Heart left ventricle (tissue), 16 donors: ENCODE measurements at regions not wholly inside any gene's neighbourhood (a gene's known extent, or its start where the extent isn't known, plus 50 kb on each side); places are given as distances from the start of the nearest gene placed in this dataset.

ENCODE experiments used
- ATAC-seq, 4 donors: fragments of 200-7000 bp; cut with Tn5 transposase; one replicate each; pipeline ENCODE4 v1.9.1; 2020 to 2022; ENCODE audit warnings: moderate library complexity in 4 of 4, mild to moderate bottlenecking in 3 of 4, moderate number of reproducible peaks in 1 of 4
- DNase-seq, 5 donors: peaks; one replicate each; pipeline ENCODE4 v3.0.0-alpha.2; 2020
- H3K27ac ChIP-seq, 12 donors: fragments of 200-600 bp; sonication (generic) in 4 of 12; one replicate each; pipeline versions ENCODE4 v1.5.0 to v1.8.0; 2016 to 2022; ENCODE audit warnings: mild to moderate bottlenecking in 2 of 12
- H3K27me3 ChIP-seq, 9 donors: fragments of 200-600 bp; sonication (generic) in 2 of 9; one replicate each; pipeline versions ENCODE4 v1.5.1 to v1.8.0; 2016 to 2022; ENCODE audit warnings: mild to moderate bottlenecking in 3 of 9
- H3K36me3 ChIP-seq, 9 donors: fragments of 200-600 bp; sonication (generic) in 2 of 9; one replicate each; pipeline versions ENCODE4 v1.5.0 to v1.8.0; 2018 to 2022; ENCODE audit warnings: mild to moderate bottlenecking in 2 of 9
- H3K4me1 ChIP-seq, 12 donors: fragments of 200-600 bp; sonication (generic) in 4 of 12; one replicate each; pipeline versions ENCODE4 v1.5.0 to v1.8.0; 2016 to 2022; ENCODE audit warnings: mild to moderate bottlenecking in 3 of 12
- H3K4me3 ChIP-seq, 12 donors: fragments of 200-600 bp; sonication (generic) in 4 of 12; one replicate each; pipeline versions ENCODE4 v1.5.0 to v1.8.0; 2017 to 2022; ENCODE audit warnings: mild to moderate bottlenecking in 9 of 12, moderate library complexity in 4 of 12
- H3K9me3 ChIP-seq, 12 donors: fragments of 200-600 bp; sonication (generic) in 4 of 12; one replicate each; pipeline versions ENCODE4 v1.5.0 to v1.8.0; 2016 to 2022; ENCODE audit warnings: mild to moderate bottlenecking in 1 of 12
- CTCF ChIP-seq, 12 donors: fragments of 200-600 bp; sonication (generic) in 4 of 12; IDR thresholded peaks; one replicate each; pipeline versions ENCODE4 v1.5.0 to v1.8.0; 2018 to 2022; ENCODE audit warnings: antibody characterized with exemption in 12 of 12, mild to moderate bottlenecking in 5 of 12
- POLR2A ChIP-seq, 2 donors: fragments of 450-650 bp; IDR thresholded peaks; one replicate each; pipeline ENCODE4 v1.6.1; 2017; ENCODE audit warnings: antibody characterized with exemption in 2 of 2, mild to moderate bottlenecking in 2 of 2, moderate library complexity in 2 of 2
- whole genome bisulfite sequencing, 4 donors: extraction: QIAGEN DNeasy Blood & Tissue Kit in 2 of 4; methylation state at CpG; one replicate each; pipeline versions ENCODE4 v1.1.5 to v1.1.7; 2013 to 2018; 5-methylcytosine and 5-hydroxymethylcytosine counted together
- intact Hi-C, 10 donors: fragments of 100-400 bp; cut with DNase I; formaldehyde crosslinking; loops; one replicate each; pipeline versions ENCODE4 v1.11.1 to v1.14.2; 2022
- donor health status: ischemic (EF 13 %, LVEDD 7.1; RV severe dilation, severe dysfunction).
- donor health status: healthy with polysubstance abuse.
- donor health status: DM: no; HTN: yes; CAD: no.
- donor health status: DM: no; HTN: no; CAD: no.
- donor health status: ischemic (EF 25% LVEDD 6.9; RV normal size, moderate dysfunction).
- donor health status: ischemic (EF 25% LVEDD 5.7; RV mildly dilated, moderate dysfunction).
- donor health status: healthy.
- donor health status: DM: yes; HTN: yes; CAD: no.
- donor health status: ischemic (EF 35%, LVEDD 5.7; RV mildly dilated, moderate dysfunction).
- donor health status: nonischemic (EF 11% LVEDD 7.7; RV severe dilation, severe dysfunction).
- donor health status: DM: yes; HTN: yes; CAD: no.
- donor health status: PGD.
- donor health status: ischemic (EF 29% LVEDD 5.4; RV normal size, mild dysfunction).
- donor health status: nonischemic (EF 23%, LVEDD 6.1; RV moderate dilation, normal function).

- intact Hi-C loops: no loop called here
- DNase-seq: no peak
- Histone ChIP-seq H3K27me3 (no peaks in the 10 kb centered on the region), H3K4me3 (no peak overlapping the region), H3K27ac (no peak overlapping the region), H3K36me3 (no peaks in the 10 kb centered on the region), H3K9me3 (no peaks in the 10 kb centered on the region), H3K4me1 (no peaks in the 10 kb centered on the region)
- TF ChIP-seq POLR2A (IDR thresholded peaks at IDR 0.05): no peak
- no peak for TF ChIP-seq CTCF (IDR thresholded peaks at IDR 0.05)
- no peak for ATAC-seq
Measured at GRCh38 chrX:123077631-123078030, 106.4 kb upstream of the GRIA3 start.

GRCh38 chrX:123080065-123080464, 104.0 kb upstream of the GRIA3 start:
- H3K36me3 ChIP-seq: no peaks in the 10 kb centered on the region
- DNase-seq (no peak), ATAC-seq (no peak)
- H3K27me3 ChIP-seq: no peaks in the 10 kb centered on the region
- TF ChIP-seq POLR2A (IDR thresholded peaks at IDR 0.05) (no peak), CTCF (IDR thresholded peaks at IDR 0.05) (no peak)
- H3K4me3 ChIP-seq: no peak overlapping the region
- 72 to 80% (median 76%) methylated on average over 4 of the region's 4 CpGs for WGBS, 4 donors
- no peaks in the 10 kb centered on the region for H3K4me1 ChIP-seq
- H3K27ac ChIP-seq: no peak overlapping the region
- intact Hi-C loops: no loop called here
- H3K9me3 ChIP-seq: no peaks in the 10 kb centered on the region

- H3K4me3 ChIP-seq: no peak overlapping the region
- H3K9me3 ChIP-seq: peaks cover 0 to 3% (median 0%) of the 10 kb centered on the region in 12 donors
- ATAC-seq: no peak
- no peak overlapping the region for H3K27ac ChIP-seq
- intact Hi-C loops: no loop called here
- no peak for TF ChIP-seq CTCF (IDR thresholded peaks at IDR 0.05)
- TF ChIP-seq POLR2A (IDR thresholded peaks at IDR 0.05): no peak
- H3K4me1 ChIP-seq: no peaks in the 10 kb centered on the region
- no peaks in the 10 kb centered on the region for H3K27me3 ChIP-seq
- DNase-seq: no peak
- no peaks in the 10 kb centered on the region for H3K36me3 ChIP-seq
Measured at GRCh38 chrX:123081776-123082175, 102.3 kb upstream of the GRIA3 start.

- ATAC-seq (no peak), DNase-seq (no peak)
- Histone ChIP-seq H3K4me1 (no peaks in the 10 kb centered on the region), H3K27ac (no peak overlapping the region), H3K27me3 (peaks cover 0 to 3% (median 0%) of the 10 kb centered on the region in 9 donors), H3K9me3 (peaks cover 0 to 3% (median 0%) of the 10 kb centered on the region in 12 donors), H3K4me3 (no peak overlapping the region), H3K36me3 (no peaks in the 10 kb centered on the region)
- WGBS, 4 donors: 32 to 38% (median 35%) methylated on average over 2 of the region's 2 CpGs
- intact Hi-C loops: no loop called here
- TF ChIP-seq POLR2A (IDR thresholded peaks at IDR 0.05): no peak
- no peak for TF ChIP-seq CTCF (IDR thresholded peaks at IDR 0.05)
Measured at GRCh38 chrX:123083924-123084323, 100.2 kb upstream of the GRIA3 start.
